GM10266 (cell line): ENCODE measurements at regions not wholly inside any gene's neighbourhood (a gene's known extent, or its start where the extent isn't known, plus 50 kb on each side); places are given as distances from the start of the nearest gene placed in this dataset.

Experiments
- DNase-seq: peaks from one replicate; pipeline ENCODE4 v3.0.0; 2012; ENCODE audit errors: extremely low spot score
- TF ChIP-seq, protein P1 (sequence below): IDR thresholded peaks from 2 replicates; pipeline ENCODE4 v1.5.1; 2012; ENCODE audit warnings: mild to moderate bottlenecking, low read depth; ENCODE audit not compliant: control insufficient read depth, insufficient read depth; ENCODE audit errors: missing control alignments

DNA sequence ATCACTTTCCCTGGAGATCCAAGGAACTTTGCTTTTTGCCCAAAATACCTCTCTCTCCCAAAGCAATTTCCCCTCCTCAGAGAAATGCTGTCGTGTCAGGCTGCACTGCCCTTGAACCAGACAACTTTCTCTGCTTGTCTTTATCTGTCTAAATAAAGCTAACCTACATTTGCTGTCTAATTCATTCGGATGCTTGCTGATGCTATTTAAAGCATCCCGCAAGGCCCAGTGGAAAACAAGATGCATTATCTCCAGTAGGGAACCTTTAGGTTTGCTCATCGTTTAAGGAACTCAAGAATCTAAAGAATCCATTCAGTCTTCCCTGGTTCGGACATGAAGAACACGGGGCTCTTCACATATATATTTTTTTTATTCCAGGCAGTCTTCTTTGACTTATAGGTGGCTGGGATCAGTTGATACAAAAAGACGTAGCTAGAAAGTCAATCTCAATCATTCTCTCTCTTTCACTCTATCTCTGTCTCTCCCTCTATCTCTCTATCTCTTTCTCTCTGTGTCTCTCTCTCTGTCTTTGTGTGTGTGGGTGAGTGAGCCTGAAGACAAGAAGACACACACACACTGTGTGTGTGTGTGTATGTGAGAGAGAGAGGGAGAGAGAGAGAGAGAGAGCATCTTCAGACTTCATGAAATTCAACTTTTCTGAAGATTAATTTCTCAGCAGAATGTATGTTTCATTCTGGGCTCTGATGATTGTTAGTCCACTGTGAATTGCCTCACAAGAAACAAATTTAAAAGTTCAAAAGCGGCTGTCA is 92.8 kb upstream of the MKLN1 start:
- DNase-seq: no peak
- TF ChIP-seq, protein P1, sequence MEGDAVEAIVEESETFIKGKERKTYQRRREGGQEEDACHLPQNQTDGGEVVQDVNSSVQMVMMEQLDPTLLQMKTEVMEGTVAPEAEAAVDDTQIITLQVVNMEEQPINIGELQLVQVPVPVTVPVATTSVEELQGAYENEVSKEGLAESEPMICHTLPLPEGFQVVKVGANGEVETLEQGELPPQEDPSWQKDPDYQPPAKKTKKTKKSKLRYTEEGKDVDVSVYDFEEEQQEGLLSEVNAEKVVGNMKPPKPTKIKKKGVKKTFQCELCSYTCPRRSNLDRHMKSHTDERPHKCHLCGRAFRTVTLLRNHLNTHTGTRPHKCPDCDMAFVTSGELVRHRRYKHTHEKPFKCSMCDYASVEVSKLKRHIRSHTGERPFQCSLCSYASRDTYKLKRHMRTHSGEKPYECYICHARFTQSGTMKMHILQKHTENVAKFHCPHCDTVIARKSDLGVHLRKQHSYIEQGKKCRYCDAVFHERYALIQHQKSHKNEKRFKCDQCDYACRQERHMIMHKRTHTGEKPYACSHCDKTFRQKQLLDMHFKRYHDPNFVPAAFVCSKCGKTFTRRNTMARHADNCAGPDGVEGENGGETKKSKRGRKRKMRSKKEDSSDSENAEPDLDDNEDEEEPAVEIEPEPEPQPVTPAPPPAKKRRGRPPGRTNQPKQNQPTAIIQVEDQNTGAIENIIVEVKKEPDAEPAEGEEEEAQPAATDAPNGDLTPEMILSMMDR: no peak

DNA sequence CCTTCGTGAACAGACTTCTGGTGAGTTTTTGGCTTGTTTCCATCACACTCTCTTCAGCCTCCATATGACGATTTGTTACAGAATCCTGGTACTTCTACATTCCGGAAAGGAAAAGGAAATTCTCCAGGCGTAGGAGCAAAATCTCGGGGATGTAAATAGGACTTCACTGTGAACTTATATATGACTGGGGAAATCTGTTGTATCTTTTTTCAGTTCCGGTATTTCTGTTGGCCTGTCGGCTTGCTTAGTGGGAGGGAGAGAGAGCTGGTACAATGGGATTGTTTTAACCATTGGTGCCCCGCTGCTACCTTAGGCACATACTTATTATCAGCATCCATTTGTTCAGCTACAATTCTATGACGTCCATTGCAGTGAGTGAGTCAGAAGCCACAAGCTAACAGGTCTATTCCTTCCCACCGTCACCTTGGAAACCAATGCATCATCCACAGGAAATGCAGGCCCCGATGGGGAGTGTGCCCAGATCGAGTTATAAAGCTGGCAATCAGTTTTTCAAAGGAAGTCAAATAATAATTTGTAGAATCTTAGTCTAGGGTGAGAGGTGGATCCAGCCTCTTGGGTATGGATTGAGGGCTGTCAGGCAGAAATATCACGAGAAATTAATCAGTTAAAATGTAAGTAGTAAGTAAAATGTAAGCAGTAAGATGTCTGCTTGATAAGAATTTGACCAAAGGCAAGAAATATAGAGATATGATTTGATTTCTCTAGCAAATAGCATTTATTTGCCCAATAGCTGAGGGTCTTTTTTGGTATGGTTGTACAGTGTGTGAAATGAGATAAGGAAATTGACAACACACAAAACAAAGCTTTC is 92.0 kb upstream of the MKLN1 start:
- DNase-seq: no peak
- TF ChIP-seq, protein P1: no peak

DNA sequence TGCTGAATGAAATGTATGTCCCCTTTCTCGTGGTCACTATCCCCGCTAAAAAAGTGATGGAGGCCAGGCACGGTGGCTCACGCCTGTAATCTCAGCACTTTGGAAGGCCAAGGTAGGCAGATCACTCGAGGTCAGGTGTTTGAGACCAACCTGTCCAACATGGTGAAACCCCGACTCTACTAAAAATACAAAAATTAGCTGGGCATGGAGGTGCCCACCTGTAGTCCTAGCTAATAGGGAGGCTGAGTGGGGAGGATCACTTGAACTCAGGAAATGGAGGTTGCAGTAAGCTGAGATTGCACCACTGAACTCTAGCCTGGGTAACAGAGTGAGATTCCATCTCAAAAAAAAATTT is 91.4 kb upstream of the MKLN1 start:
- TF ChIP-seq, protein P1: no peak
- no peak for DNase-seq

DNA sequence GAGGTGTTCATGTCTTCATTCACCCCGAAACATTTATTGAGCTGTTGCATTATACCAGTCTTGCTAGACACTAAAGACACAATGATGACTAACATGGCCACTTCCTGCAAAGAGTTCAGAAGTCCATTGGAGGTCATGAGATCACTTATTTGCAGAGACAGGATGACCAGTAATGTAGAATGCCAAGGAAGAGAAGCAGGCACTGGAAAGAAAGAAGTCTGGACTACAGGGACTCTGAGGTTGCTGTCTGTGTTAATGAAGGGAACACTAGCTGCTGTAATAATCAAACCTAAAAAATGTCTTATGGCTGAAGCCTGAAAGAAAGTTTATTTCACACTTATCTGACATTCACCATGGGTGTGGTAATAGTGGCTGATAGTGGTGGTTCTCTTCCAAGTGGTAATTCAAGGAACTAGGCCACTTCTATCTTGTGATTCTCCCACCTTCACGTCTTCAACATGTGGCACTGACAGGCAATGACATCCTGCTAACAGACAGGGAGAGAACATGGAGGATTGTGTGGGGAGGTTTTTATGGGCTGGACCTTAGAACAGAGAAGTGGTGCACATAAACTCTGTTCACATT is 89.2 kb upstream of the MKLN1 start:
- DNase-seq: no peak
- TF ChIP-seq, protein P1: no peak

DNA sequence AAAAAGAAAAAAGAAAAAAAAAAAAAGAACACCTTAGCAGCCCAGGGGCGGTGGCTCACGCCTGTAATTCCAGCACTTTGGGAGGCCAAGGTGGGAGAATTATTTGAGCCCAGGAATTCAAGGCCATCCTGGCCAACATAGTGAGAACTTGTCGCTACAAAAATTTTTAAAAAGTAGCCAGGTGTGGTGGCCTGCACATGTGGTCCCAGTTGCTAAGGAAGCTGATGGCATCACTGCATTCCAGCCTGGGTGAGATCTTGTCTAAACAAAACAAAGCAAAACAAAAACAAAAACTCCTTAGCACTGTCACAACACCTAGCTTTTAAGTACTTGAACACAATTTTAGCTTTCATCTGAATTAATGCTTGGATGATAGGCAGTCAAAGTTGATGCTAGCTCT is 86.3 kb upstream of the MKLN1 start:
- TF ChIP-seq, protein P1: no peak
- DNase-seq: no peak

DNA sequence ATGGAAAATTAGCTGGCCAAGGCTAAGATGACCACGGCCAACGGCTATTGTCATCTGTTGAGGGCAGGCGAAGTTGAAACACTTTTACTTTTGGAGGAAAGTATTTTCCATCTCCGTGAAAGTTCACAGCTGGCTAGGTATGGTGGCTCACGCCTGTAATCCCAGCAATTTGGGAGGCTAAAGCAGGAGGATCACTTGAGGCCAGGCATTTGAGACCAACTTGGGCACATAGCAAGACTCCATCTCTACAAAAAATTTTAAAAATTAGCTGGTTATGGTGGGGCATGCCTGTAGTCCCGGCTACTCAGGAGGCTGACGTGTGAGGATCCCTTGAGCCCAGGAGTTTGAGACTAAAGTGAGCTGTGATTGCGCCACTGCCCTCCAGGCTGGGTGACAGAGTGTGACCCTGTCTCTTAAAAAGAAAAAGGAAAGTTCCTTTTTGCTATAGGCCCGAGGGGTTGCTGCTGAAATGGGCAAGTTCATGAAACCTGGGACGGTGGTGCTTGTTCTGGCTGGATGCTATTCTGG is 85.5 kb upstream of the MKLN1 start:
- DNase-seq: no peak
- TF ChIP-seq, protein P1: no peak
